CD8-positive, alpha-beta memory T cell (primary cell): ENCODE measurements at regions not wholly inside any gene's neighbourhood (a gene's known extent, or its start where the extent isn't known, plus 50 kb on each side); places are given as distances from the start of the nearest gene placed in this dataset.

Experiments used
- CTCF ChIA-PET: fragments of 350-600 bp; sonication (Branson Sonifier 250); formaldehyde crosslinking; loops from one replicate; lab custom pipeline; 2021; ENCODE audit warnings: antibody characterized with exemption; lab: Charles Lee
- POLR2A ChIA-PET: fragments of 350-600 bp; sonication (Branson Sonifier 250); formaldehyde crosslinking; loops from one replicate; lab custom pipeline; 2021; ENCODE audit warnings: antibody characterized with exemption; lab: Charles Lee
- DNase-seq, 5 donors: peaks; one replicate each; pipeline versions ENCODE4 v3.0.0 to v3.0.0-alpha.2; 2020 to 2022; ENCODE audit warnings: mixed read lengths in 1 of 5
- H3K27ac ChIP-seq: one replicate; pipeline ENCODE4 v1.7.0; 2013; ENCODE audit warnings: low read depth, mild to moderate bottlenecking, low read length, moderate library complexity
- H3K27me3 ChIP-seq: 2 replicates; pipeline ENCODE4 v1.7.0; 2013; ENCODE audit warnings: low read length, mild to moderate bottlenecking; ENCODE audit not compliant: insufficient read depth, poor library complexity, severe bottlenecking
- H3K36me3 ChIP-seq: 2 replicates; pipeline ENCODE4 v1.7.0; 2013; ENCODE audit warnings: mild to moderate bottlenecking, low read length, moderate library complexity; ENCODE audit not compliant: insufficient read depth
- H3K4me1 ChIP-seq: 2 replicates; pipeline ENCODE4 v1.7.0; 2013; ENCODE audit warnings: mild to moderate bottlenecking, low read length, moderate library complexity; ENCODE audit not compliant: insufficient read depth
- H3K4me3 ChIP-seq: 2 replicates; pipeline ENCODE4 v1.7.0; 2013; ENCODE audit warnings: mild to moderate bottlenecking, low read length
- H3K9me3 ChIP-seq: 2 replicates; pipeline ENCODE4 v1.7.0; 2013; ENCODE audit warnings: mild to moderate bottlenecking, low read length
- H3K27ac Mint-ChIP-seq, 8 donors: one replicate each; pipeline ENCODE4 v1.8.0; 2020 to 2021; ENCODE audit warnings: mixed read lengths in 8 of 8, mild to moderate bottlenecking in 6 of 8, inconsistent platforms in 3 of 8, moderate library complexity in 3 of 8
- H3K27me3 Mint-ChIP-seq, 2 donors: one replicate each; pipeline ENCODE4 v1.8.0; 2020 to 2021; ENCODE audit warnings: mixed read lengths in 2 of 2, mild to moderate bottlenecking in 1 of 2, moderate library complexity in 1 of 2
- H3K36me3 Mint-ChIP-seq, 3 donors: one replicate each; pipeline ENCODE4 v1.8.0; 2020 to 2021; ENCODE audit warnings: mixed read lengths in 3 of 3, inconsistent platforms in 1 of 3, mild to moderate bottlenecking in 1 of 3
- H3K4me1 Mint-ChIP-seq, 3 donors: one replicate each; pipeline ENCODE4 v1.8.0; 2020 to 2021; ENCODE audit warnings: mixed read lengths in 3 of 3, inconsistent platforms in 1 of 3, mild to moderate bottlenecking in 1 of 3
- H3K4me3 Mint-ChIP-seq, 7 donors: one replicate each; pipeline ENCODE4 v1.8.0; 2020 to 2021; ENCODE audit warnings: mixed read lengths in 7 of 7, mild to moderate bottlenecking in 6 of 7, moderate library complexity in 4 of 7, inconsistent platforms in 2 of 7
- H3K9me3 Mint-ChIP-seq, 5 donors: one replicate each; pipeline ENCODE4 v1.8.0; 2020 to 2022; ENCODE audit warnings: mixed read lengths in 5 of 5, mild to moderate bottlenecking in 3 of 5, moderate library complexity in 2 of 5, inconsistent platforms in 1 of 5

DNA sequence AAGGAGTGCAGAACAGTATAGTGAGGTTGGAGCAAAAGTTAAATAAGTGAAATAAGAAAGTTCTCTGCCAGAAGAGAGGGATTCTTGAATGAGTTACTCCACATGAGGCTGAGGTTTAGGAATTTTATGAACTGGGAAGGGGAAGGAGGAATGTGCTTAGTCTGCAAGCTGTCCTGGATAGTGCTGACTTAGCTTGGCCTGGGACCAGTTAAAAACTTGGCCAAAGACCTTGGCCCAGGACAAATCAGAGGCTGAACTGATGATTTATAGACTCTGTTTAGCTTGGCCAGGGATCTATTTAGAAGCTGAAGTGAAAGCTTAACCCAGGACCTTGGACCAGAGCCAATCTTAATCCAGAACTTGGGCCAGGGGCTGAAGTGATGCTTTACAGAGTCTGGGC is 244.4 kb upstream of the RBMY1B start:
- H3K27ac ChIP-seq, result no peak overlapping the region
- ChIA-PET POLR2A (no interaction called here), CTCF (no interaction called here)
- Mint-ChIP-seq H3K27me3 (no peaks in the 10 kb centered on the region), H3K4me1 (no peaks in the 10 kb centered on the region), H3K27ac (no peak overlapping the region), H3K9me3 (no peaks in the 10 kb centered on the region), H3K4me3 (no peak overlapping the region), H3K36me3 (no peaks in the 10 kb centered on the region)
- H3K4me3 ChIP-seq, result no peak overlapping the region
- H3K27me3 ChIP-seq, result no peaks in the 10 kb centered on the region
- H3K36me3 ChIP-seq, result no peaks in the 10 kb centered on the region
- DNase-seq, result no peak
- no peaks in the 10 kb centered on the region for H3K9me3 ChIP-seq
- no peaks in the 10 kb centered on the region for H3K4me1 ChIP-seq

DNA sequence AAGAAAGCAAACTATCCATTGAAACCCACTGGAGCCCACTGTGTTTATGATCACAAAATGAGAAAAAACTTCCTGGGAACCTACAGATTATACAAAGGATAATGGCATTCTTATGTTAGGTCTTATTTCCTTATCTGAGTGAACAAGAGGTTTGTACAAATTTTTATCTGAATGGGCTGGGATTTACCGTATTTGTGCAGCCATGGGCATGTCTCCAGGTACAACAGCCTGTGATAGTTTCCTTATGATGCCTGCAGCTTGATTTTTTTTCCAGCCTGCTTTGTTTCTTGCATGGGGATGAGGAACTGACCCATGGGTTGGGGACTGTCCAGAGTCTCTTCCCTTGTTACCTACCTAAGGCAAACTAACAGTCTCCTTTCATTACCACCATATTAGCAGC is 244.0 kb upstream of the RBMY1B start:
- H3K9me3 ChIP-seq, result no peaks in the 10 kb centered on the region
- ChIA-PET POLR2A (no interaction called here), CTCF (no interaction called here)
- Mint-ChIP-seq H3K27me3 (no peaks in the 10 kb centered on the region), H3K4me3 (no peak overlapping the region), H3K4me1 (no peaks in the 10 kb centered on the region), H3K36me3 (no peaks in the 10 kb centered on the region), H3K9me3 (no peaks in the 10 kb centered on the region), H3K27ac (no peak overlapping the region)
- H3K4me1 ChIP-seq, result no peaks in the 10 kb centered on the region
- no peaks in the 10 kb centered on the region for H3K36me3 ChIP-seq
- no peak overlapping the region for H3K4me3 ChIP-seq
- H3K27ac ChIP-seq, result no peak overlapping the region
- no peak for DNase-seq
- no peaks in the 10 kb centered on the region for H3K27me3 ChIP-seq

DNA sequence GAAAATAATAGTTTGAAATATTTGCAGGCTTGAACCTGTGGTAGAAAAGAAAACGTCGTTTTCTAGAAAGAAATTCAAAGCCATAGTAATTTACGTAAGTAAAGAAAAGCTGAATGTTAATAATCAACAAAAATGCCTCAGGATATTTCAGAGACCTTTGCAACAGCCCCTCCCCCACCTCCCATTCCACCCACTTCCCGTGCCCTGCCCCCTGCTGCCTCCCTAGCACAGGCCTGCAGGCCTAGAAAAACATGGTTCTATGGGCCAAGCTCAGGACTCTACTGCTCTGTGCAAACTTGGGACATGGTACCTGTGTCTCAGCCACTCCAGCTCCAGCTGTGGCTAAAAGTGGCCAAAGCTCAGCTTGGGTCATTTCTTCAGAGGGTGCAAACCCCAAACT is 223.4 kb upstream of the RBMY1B start:
- H3K36me3 Mint-ChIP-seq, result no peaks in the 10 kb centered on the region

GRCh38 chrY:21288908-21289307 is 222.2 kb upstream of the RBMY1B start:
- Mint-ChIP-seq H3K4me1 (no peaks in the 10 kb centered on the region), H3K36me3 (no peaks in the 10 kb centered on the region), H3K4me3 (no peak overlapping the region), H3K9me3 (no peaks in the 10 kb centered on the region), H3K27me3 (no peaks in the 10 kb centered on the region), H3K27ac (no peak overlapping the region)
- no peak for DNase-seq
- no peaks in the 10 kb centered on the region for H3K9me3 ChIP-seq
- POLR2A ChIA-PET, result no interaction called here
- H3K27me3 ChIP-seq, result no peaks in the 10 kb centered on the region
- no peaks in the 10 kb centered on the region for H3K4me1 ChIP-seq
- CTCF ChIA-PET, result no interaction called here
- H3K4me3 ChIP-seq, result no peak overlapping the region
- no peak overlapping the region for H3K27ac ChIP-seq
- no peaks in the 10 kb centered on the region for H3K36me3 ChIP-seq

More for the DNA sequence above, 223.4 kb upstream of the RBMY1B start:
- Histone ChIP-seq H3K27ac (no peak overlapping the region), H3K27me3 (no peaks in the 10 kb centered on the region), H3K4me1 (no peaks in the 10 kb centered on the region), H3K4me3 (no peak overlapping the region), H3K9me3 (no peaks in the 10 kb centered on the region), H3K36me3 (no peaks in the 10 kb centered on the region)
- Mint-ChIP-seq H3K4me3 (no peak overlapping the region), H3K27me3 (no peaks in the 10 kb centered on the region), H3K27ac (no peak overlapping the region), H3K9me3 (no peaks in the 10 kb centered on the region), H3K4me1 (no peaks in the 10 kb centered on the region)
- ChIA-PET CTCF (no interaction called here), POLR2A (no interaction called here)
- DNase-seq, result no peak

DNA sequence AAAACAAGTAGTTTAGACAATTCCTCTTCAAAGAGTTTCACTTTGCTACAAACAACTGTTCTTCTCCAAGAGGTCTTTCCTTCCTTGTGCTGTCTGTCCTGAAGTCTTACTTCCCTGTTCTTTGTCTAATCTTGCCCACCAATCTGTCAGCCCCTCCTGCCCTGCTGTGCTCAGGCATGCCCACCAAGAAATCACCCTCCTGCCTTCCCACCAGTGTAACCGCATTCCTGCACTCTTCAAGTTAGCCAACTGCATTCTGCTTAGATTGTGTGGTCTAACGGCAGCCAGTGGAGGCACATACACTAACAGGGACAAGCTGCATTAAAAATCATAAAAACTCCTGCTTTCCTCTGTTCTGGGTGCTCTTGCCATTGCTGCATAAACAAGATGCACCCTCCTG is 215.9 kb upstream of the RBMY1B start:
- Mint-ChIP-seq H3K4me1 (no peaks in the 10 kb centered on the region), H3K36me3 (no peaks in the 10 kb centered on the region), H3K27me3 (peaks cover 0 to 4% of the 10 kb centered on the region in 2 donors), H3K27ac (no peak overlapping the region), H3K4me3 (no peak overlapping the region), H3K9me3 (no peaks in the 10 kb centered on the region)
- CTCF ChIA-PET, result no interaction called here
- H3K27me3 ChIP-seq, result no peaks in the 10 kb centered on the region
- H3K4me1 ChIP-seq, result no peaks in the 10 kb centered on the region
- H3K9me3 ChIP-seq, result no peaks in the 10 kb centered on the region
- no peaks in the 10 kb centered on the region for H3K36me3 ChIP-seq
- POLR2A ChIA-PET, result no interaction called here
- no peak for DNase-seq
- H3K4me3 ChIP-seq, result no peak overlapping the region
- H3K27ac ChIP-seq, result no peak overlapping the region

- Mint-ChIP-seq H3K4me1 (no peaks in the 10 kb centered on the region), H3K36me3 (no peaks in the 10 kb centered on the region), H3K27me3 (no peaks in the 10 kb centered on the region), H3K4me3 (no peak overlapping the region), H3K27ac (no peak overlapping the region), H3K9me3 (no peaks in the 10 kb centered on the region)
- Histone ChIP-seq H3K36me3 (no peaks in the 10 kb centered on the region), H3K4me3 (no peak overlapping the region), H3K27me3 (no peaks in the 10 kb centered on the region), H3K9me3 (no peaks in the 10 kb centered on the region), H3K4me1 (no peaks in the 10 kb centered on the region), H3K27ac (no peak overlapping the region)
- POLR2A ChIA-PET, result no interaction called here
- CTCF ChIA-PET, result no interaction called here
- no peak for DNase-seq
Measured at GRCh38 chrY:21302278-21302677, 208.9 kb upstream of the RBMY1B start.

DNA sequence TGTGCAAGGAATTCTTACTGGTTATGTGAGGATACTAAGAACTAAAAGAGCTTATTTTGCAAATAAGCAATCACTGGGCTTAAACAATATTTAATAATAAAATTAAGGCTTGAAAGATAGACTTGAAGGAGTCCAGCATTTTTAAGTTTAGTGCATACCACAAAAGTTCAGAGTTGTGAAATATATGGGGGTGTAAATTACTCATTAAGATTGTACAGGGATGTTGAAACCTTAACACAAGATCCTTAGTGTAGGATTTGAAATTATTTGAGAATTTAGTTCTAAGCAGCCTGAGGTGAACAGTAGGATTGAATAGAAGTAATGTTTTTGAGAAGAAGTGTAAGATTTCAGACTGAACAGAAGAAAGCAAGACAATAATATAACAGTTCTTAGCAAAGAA is 195.8 kb upstream of the RBMY1B start:
- H3K4me1 ChIP-seq, result no peaks in the 10 kb centered on the region
- no peaks in the 10 kb centered on the region for H3K4me1 Mint-ChIP-seq
- H3K27ac ChIP-seq, result no peak overlapping the region
- DNase-seq, result no peak
- H3K27ac Mint-ChIP-seq, result no peak overlapping the region
- ChIA-PET POLR2A (no interaction called here), CTCF (no interaction called here)
- H3K27me3 ChIP-seq, result no peaks in the 10 kb centered on the region
- H3K27me3 Mint-ChIP-seq, result no peaks in the 10 kb centered on the region
- no peak overlapping the region for H3K4me3 Mint-ChIP-seq
- no peaks in the 10 kb centered on the region for H3K36me3 ChIP-seq
- no peaks in the 10 kb centered on the region for H3K36me3 Mint-ChIP-seq
- H3K9me3 Mint-ChIP-seq, result no peaks in the 10 kb centered on the region
- H3K9me3 ChIP-seq, result no peaks in the 10 kb centered on the region
- no peak overlapping the region for H3K4me3 ChIP-seq
